VCaP (cell line): ENCODE measurements at regions not wholly inside any gene's neighbourhood (a gene's known extent, or its start where the extent isn't known, plus 50 kb on each side); places are given as distances from the start of the nearest gene placed in this dataset.

Experiments
- H3K27ac ChIP-seq: fragments of 450-650 bp; 2 replicates; pipeline ENCODE4 v1.5.1; 2017
- TF ChIP-seq, protein P1 (sequence below): fragments of 450-650 bp; conservative IDR thresholded peaks from 2 replicates; pipeline ENCODE4 v1.5.1; 2017; ENCODE audit warnings: mild to moderate bottlenecking, moderate library complexity

GRCh38 chr2:6531304-6531703 is 334.4 kb downstream of the CMPK2 start:
- TF ChIP-seq, protein P1, sequence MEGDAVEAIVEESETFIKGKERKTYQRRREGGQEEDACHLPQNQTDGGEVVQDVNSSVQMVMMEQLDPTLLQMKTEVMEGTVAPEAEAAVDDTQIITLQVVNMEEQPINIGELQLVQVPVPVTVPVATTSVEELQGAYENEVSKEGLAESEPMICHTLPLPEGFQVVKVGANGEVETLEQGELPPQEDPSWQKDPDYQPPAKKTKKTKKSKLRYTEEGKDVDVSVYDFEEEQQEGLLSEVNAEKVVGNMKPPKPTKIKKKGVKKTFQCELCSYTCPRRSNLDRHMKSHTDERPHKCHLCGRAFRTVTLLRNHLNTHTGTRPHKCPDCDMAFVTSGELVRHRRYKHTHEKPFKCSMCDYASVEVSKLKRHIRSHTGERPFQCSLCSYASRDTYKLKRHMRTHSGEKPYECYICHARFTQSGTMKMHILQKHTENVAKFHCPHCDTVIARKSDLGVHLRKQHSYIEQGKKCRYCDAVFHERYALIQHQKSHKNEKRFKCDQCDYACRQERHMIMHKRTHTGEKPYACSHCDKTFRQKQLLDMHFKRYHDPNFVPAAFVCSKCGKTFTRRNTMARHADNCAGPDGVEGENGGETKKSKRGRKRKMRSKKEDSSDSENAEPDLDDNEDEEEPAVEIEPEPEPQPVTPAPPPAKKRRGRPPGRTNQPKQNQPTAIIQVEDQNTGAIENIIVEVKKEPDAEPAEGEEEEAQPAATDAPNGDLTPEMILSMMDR: no peak
- H3K27ac ChIP-seq: peak overlapping the region; percentile 33; the same call in 1 of the 2 replicates

DNA sequence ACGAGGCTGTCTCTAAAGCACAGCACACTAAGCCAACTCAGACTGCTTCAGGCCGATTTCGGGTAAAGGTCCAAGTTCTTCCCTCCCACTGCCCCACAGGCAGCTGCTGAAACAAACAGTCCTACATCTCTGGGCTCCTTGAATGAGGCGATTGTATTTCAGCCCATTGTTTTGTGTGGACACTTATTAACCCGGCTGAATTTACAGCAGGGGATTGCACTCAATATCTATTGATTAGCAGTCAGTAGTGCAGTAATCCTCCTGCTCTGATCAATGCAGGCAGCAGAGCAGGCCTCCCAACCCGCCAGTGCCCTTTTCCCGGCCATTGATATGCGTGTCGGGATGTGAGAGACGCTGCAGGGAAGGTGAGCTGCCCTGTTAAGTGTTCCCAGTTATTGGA is 330.1 kb downstream of the CMPK2 start:
- TF ChIP-seq, protein P1: no peak

DNA sequence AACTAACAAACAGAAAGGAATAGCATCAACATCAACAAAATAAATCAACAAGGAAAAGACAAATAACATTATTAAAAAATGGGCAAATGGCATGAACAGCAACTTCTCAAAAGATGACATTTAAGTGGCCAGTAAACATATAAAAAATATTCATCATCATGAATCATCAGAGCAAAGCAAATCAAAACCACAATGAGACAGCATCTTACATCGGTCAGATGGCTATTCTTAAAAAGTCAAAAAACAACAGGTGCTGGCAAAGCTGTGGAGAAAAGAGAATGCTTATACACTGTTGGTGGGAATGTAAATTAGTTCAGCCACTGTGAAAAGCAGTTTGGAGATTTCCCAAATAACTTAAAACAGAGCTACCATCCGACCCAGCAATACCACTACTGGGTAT is 327.1 kb downstream of the CMPK2 start:
- TF ChIP-seq, protein P1: no peak
- H3K27ac ChIP-seq: no peak overlapping the region

More for the DNA sequence above, 330.1 kb downstream of the CMPK2 start:
- H3K27ac ChIP-seq: no peak overlapping the region

DNA sequence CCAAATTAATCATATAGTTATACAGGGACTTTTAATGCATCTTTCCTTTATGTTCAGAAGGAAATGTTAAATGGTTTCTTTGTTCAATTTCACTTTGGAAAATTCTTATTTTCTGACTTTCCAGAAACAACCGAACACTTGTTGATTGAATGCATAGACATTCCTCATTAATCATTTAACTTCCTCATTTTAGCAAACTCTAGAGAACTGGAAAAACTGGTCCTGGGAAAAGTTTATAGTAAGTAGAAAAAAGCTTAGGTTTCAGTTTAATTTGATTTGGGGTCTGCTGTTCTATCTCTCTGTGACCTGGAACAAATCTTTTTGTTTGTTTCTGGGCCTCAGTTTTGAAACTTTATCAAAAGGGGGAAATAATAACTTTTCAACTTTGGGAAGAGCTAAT is 320.4 kb downstream of the CMPK2 start:
- TF ChIP-seq, protein P1: no peak
- no peak overlapping the region for H3K27ac ChIP-seq

- H3K27ac ChIP-seq: no peak overlapping the region
- TF ChIP-seq, protein P1: no peak
Measured at GRCh38 chr2:6545795-6546194, 319.9 kb downstream of the CMPK2 start.

GRCh38 chr2:6554466-6554865 is 311.2 kb downstream of the CMPK2 start:
- no peak overlapping the region for H3K27ac ChIP-seq
- TF ChIP-seq, protein P1: no peak

DNA sequence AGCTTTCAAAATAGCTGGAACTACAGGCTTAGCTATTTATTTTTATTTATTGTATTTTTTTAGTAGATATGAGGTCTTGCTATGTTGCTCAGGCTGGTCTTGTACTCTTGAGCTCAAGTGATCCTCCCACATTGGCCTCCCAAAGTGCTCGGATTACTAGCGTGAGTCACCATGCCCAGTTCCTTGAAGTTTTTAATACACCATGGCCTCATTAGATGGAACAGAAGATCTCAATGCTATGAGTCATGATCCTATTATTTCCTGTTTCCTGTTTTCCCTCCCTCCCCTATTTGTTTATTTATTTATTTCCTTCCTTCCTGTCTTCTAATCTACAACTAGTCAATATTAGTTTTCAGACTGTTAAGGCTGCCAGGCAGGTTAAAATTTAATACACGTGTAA is 309.0 kb downstream of the CMPK2 start:
- TF ChIP-seq, protein P1: no peak

DNA sequence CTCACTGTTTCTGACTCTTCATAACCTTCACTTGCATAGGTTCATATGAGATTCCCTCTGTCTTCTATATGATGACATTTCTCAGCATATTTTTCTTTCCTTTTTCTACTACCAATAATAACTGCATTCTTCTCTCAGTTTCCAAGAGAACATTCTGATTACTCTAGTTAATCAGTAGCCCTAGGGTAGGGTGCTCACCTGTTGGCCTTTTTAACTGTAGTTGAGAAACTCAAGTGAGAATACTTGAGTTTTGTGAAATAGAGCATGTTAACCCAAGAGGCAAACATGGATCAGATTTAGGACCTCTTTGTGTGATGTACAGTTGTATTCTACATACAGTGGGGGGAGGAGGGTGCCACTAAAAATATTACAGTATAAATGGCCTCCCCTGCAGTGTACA is 308.0 kb downstream of the CMPK2 start:
- TF ChIP-seq, protein P1: no peak
- H3K27ac ChIP-seq: no peak overlapping the region

More for the DNA sequence above, 309.0 kb downstream of the CMPK2 start:
- H3K27ac ChIP-seq: no peak overlapping the region
